ENCODE measurements at regions not wholly inside any gene's neighbourhood (a gene's known extent, or its start where the extent isn't known, plus 50 kb on each side); places are given as distances from the start of the nearest gene placed in this dataset.
A peak's percentile ranks its signal among the peaks of the same experiment; 100 is the strongest.
"Not testable (repeated sequence)": the region's sequence is repeated elsewhere in the genome, so short reads cannot be mapped to it uniquely, and the experiment has no call there.

DNA sequence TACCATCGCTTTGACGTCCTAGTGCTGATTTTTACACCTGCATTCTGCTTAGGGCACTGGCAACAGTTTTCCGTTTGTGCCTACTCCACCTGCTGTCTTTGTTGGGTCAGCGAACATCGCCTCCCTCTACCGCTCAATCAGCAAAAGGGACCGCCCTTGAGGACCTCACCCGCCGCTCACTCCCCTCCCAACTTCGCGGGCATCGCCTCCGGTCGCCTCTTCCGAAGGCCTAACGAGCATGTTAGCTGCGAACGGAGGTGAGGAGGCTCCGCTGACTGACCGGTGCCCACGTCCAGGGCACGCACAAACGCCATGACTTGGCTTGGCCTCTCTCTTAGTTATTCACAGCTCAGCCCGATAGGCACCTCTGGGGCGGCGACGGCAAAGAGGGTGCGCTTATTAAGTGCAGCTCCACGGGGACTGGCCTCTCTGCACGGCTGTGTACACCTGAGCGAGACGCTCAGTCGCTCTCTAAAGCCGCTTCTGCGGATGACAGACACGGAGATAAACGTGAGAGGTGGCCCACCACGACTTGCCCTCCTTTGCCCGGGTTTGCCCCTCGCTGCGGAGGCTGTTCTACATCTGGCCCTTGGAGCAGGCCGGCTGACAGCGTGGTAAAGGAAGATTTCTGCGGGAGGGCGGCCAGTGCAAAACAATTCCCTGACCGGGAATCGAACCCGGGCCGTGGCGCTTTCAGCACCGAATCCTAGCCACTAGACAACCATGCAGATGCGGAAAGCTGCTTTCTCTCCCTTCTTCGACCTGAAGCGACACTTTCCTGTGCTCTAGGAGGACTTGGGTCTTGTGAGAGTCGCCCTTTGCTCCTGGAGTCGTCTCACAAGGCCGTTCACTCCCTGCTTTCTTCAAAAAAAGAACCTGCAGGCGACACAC lies 81.6 kb upstream of the FCGR1A start:
- not testable (repeated sequence) for DNase-seq

DNA sequence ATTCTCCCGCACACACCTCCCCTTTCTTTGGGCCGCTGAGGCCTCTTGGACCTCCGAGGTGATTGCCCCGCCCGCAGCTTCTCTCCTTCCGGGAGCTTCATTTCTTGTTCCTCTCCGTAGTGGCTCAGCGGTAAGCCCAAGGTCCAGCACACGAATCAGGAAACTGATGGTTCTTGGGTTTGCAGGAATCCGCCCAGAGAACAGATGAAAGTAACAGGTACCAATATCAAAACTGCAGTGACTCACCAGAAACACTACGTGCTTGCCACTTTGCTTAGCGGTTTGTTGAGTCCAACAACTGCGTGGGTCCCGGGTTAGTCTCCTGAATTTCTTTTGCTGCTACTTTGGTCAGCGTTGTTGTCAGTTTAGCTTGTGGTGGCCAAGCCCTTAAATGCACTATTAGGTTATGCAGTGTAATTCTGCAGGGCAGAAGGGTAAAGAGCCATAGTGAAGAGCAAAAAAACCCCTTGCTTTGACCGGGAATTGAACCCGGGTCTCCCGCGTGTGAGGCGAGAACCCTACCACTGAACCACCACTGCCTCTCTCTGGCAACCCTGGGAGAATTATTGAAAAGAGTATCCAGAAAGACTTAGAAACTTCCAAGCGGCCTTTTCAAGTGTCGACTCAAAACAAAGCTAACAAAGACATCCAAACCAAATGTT lies 74.2 kb upstream of the FCGR1A start:
- DNase-seq, result peak; percentile 44

DNA sequence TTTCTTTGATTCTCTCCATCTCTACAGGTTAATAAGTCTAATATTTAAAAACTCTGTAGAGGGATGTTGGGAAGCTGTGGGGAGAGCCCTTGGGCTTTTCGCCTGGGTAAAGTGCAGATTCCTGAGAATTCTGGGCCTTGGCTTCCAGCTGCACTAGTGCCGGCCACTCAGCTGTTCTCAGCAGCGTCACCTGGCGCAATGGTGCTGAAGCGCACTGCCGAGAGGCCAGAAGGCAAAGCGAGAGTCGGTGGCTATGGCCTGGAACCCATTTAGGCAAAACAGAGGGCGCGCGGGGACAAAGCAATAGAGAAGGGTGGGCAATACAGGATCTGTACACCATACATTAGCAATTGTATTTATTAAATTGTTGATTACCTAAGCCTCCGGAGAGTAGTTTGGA lies 70.8 kb upstream of the FCGR1A start:
- DNase-seq, result not testable (repeated sequence)

DNA sequence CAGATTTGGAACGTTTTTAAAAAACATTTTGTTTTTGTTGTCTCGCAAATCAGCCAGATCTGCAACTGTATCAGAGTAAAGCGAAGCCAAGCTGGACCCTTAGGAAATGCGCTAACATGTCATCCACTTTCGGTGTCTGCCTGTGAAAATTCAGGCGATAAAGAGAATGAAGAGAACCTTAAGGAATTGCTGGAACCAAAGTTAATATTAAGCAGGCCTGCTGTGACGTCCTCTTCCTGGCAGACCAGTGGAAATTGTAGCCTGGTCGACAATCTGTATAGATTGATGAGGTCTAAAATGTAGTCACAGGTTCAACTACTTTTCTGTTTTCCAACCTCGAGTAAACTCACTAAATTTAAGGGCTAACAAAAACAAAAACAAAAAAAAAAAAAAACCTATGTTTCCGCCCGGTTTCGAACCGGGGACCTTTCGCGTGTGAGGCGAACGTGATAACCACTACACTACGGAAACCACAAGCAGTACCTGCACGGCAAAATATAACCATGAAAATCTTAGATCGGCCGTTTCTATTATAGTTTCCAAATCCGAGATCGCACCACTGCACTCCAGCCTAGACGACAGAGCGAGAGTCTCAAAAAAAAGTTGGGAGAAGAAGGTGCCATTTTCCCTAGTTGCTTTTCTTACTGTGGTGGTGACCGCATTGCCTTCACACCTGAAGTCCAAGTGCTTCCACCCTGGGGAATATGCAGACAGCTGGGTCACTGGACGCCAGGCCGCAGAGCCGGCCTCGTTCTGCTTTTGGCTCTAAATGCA lies 70.2 kb upstream of the FCGR1A start:
- peak; percentile 63 for DNase-seq

DNA sequence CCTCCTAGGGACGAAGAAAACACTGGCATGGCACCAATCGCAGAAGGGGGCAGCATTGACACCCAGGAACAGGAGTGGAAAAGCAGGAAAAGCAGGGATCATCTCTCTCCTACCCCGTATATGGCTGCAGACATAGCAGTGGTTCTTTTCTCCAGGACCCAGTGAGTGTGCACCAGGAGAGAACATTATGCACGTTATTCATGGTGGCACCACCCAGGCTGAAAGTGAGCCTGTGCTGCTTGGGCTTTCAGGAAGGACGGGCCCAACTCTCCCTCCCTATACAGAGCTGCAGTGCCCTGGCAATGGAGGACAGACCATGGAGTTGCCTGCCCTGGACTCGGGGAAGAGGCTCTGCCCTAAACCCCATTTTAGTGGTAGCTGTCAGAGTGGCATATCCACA lies 69.0 kb upstream of the FCGR1A start:
- DNase-seq, result not testable (repeated sequence)

DNA sequence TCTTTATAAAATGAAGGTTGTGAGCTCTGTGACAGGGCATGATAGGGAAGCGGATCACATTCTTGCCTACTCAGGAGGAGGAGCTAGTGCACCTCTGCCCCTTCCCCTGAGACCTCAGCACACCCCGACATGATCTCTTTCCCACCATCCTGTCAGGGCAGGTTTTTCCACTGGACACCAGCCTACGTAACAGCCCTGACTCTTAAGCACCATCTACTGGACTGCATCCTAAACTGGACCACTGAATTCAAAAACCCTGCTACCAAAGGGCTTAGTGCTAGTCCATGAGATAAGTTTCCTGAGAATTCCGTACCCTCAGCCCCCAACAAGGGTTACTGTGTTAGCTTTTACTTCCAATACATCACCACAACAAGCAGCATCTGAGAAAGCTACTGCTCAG lies 68.5 kb upstream of the FCGR1A start:
- DNase-seq, result not testable (repeated sequence)

DNA sequence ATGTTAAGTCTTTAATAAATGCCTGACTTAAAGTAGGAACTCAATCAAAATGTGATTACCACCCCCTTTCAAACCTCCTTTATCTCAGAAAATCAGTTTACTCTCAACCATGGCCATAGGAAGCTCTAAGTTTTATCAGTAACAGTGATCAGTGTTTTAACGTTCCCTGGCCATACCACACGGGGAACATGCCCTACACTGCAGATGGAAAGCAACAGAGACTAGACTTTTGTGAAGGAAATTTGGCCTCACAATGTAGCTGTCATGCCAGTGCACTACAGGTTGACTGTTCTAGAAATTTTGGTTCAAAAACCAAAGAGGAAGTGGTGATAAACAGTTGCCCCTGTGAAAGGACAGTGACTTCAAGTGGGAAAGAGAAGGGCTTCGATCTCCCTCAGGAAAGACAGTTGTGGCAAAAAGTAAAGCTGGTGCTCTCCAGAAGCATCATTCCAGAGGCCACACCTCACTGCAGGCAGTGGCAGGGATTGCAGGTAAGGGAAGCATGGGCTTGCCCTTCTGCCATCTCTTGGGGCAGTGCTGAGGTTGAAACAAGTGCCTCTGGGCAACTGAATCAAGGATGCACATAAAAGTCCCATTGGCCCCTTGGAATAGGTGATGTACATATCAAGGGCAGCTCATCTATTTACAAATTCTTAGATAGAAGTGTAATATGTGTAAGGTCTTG lies 57.7 kb upstream of the FCGR1A start:
- not testable (repeated sequence) for DNase-seq

DNA sequence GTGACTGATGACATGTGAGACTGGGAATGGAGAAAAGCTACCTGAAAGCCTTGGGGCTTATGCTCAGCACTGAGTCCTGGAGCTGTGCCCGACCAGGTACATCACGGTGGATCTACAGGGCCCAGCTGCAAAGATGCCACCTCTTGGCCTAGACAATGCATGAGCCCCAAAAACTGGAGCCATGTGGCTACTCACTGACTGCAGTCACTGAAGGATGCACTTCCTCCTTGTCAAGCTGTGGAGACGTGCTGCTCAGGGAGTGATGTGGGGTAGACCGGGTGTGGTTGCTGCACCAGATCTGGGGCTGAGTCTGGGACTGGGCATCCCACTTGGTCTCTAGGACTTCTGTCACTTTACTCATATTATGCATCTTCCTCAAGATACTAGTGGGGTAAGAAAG lies 55.8 kb upstream of the FCGR1A start:
- not testable (repeated sequence) for DNase-seq

DNA sequence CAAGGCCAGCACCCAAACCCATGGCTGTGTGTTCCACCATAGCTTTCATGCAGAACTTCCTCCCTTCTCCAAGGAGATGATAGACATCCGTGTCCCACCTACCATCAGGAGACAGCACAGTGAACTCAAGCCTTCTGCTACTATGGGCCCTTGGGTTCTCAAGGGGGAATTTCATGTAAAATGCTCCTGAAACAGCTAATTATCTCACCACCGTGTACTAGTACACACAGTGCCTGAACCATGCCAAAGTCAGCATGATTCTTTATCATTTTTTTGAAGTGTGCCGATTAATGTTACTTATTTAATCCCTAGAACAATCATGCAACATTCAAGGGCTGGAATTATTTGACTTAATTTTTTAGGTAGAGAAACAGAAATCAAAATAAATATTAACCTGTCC lies 53.9 kb upstream of the FCGR1A start:
- not testable (repeated sequence) for DNase-seq
